A549 (cell line): ENCODE measurements at regions not wholly inside any gene's neighbourhood (a gene's known extent, or its start where the extent isn't known, plus 50 kb on each side); places are given as distances from the start of the nearest gene placed in this dataset.

Source experiments
- ATAC-seq, 2 experiments: fragments of 200-7000 bp in 1 of 2; fragments of >200 bp in 1 of 2; cut with Nextera tagmentation in 1 of 2; cut with Tn5 transposase in 1 of 2; 3 replicates each; pipeline versions ENCODE4 v1.8.0 to v1.9.1; 2018 to 2020; ENCODE audit warnings: mild to moderate bottlenecking in 1 of 2, moderate library complexity in 1 of 2
- CTCF ChIA-PET: fragments of 300-600 bp; sonication (Branson Sonifier 250); formaldehyde crosslinking; extraction: SDS; loops from one replicate; lab custom pipeline; 2021; ENCODE audit warnings: antibody characterized with exemption, inconsistent platforms; lab: Yijun Ruan, JAX
- POLR2A ChIA-PET: fragments of 350-600 bp; formaldehyde crosslinking; extraction: SDS; loops from one replicate; lab custom pipeline; 2021; ENCODE audit warnings: antibody characterized with exemption, inconsistent platforms; lab: Yijun Ruan, JAX
- DNase-seq, 2 experiments: peaks; one replicate each; pipeline versions ENCODE4 v3.0.0 to v3.0.0-alpha.2; 2011 to 2016; ENCODE audit warnings: low read depth in 1 of 2, low spot score in 1 of 2
- FAIRE-seq: peaks from 2 replicates; lab custom pipeline; 2011; peaks lifted over from hg19 to GRCh38; lab: Jason Lieb, UNC
- H3K27ac ChIP-seq, 2 experiments: fragments of >200 bp; sonication (Bioruptor Twin); formaldehyde crosslinking; 3 replicates each; pipeline ENCODE4 v1.5.1; 2016 to 2017
- H3K4me1 ChIP-seq: fragments of >200 bp; sonication (Bioruptor Twin); formaldehyde crosslinking; 3 replicates; pipeline ENCODE4 v1.6.1; 2016
- H3K4me2 ChIP-seq: fragments of >200 bp; sonication (Bioruptor Twin); formaldehyde crosslinking; 3 replicates; pipeline ENCODE4 v1.6.1; 2016
- H3K4me3 ChIP-seq: fragments of >200 bp; sonication (Bioruptor Twin); formaldehyde crosslinking; 3 replicates; pipeline ENCODE4 v1.5.1; 2016
- H3K9me3 ChIP-seq: fragments of >200 bp; sonication (Bioruptor Twin); formaldehyde crosslinking; 3 replicates; pipeline ENCODE4 v1.6.1; 2016
- BHLHE40 ChIP-seq: IDR thresholded peaks from 2 replicates; pipeline ENCODE4 v1.6.1; 2012; ENCODE audit warnings: low read depth, low read length, inconsistent platforms
- CBX2 ChIP-seq: fragments of 200-600 bp; sonication (generic); IDR thresholded peaks from 2 replicates; pipeline ENCODE4 v1.6.1; 2016; ENCODE audit warnings: low read depth, mild to moderate bottlenecking, borderline replicate concordance
- CHD4 ChIP-seq: fragments of 200-600 bp; sonication (generic); IDR thresholded peaks from 2 replicates; pipeline ENCODE4 v1.6.1; 2016; ENCODE audit warnings: antibody characterized with exemption, mild to moderate bottlenecking, borderline replicate concordance
- E2F6 ChIP-seq: IDR thresholded peaks from 2 replicates; pipeline ENCODE4 v1.6.1; 2012; ENCODE audit warnings: low read depth, borderline replicate concordance
- ELK1 ChIP-seq: fragments of 150-350 bp; IDR thresholded peaks from 2 replicates; pipeline ENCODE4 v1.6.1; 2014; ENCODE audit warnings: low read depth, mild to moderate bottlenecking, low read length
- FOSB ChIP-seq: fragments of 250-450 bp; sonication (Bioruptor Pico); IDR thresholded peaks from 2 replicates; pipeline ENCODE4 v1.5.0; 2020; ENCODE audit warnings: mild to moderate bottlenecking, moderate library complexity
- GATA3 ChIP-seq: IDR thresholded peaks from 2 replicates; pipeline ENCODE4 v1.6.1; 2012; ENCODE audit warnings: borderline replicate concordance
- HES2 ChIP-seq: fragments of >200 bp; sonication (Bioruptor Twin); formaldehyde crosslinking; IDR thresholded peaks from 2 replicates; pipeline ENCODE4 v1.6.1; 2016
- HEYL ChIP-seq: fragments of 250-450 bp; sonication (Bioruptor Pico); IDR thresholded peaks from 2 replicates; pipeline ENCODE4 v1.8.0; 2021; ENCODE audit warnings: mild to moderate bottlenecking, moderate library complexity
- JUNB ChIP-seq: fragments of >200 bp; sonication (Bioruptor Twin); formaldehyde crosslinking; IDR thresholded peaks from 2 replicates; pipeline ENCODE4 v1.6.1; 2016
- KDM1A ChIP-seq: fragments of 200-600 bp; sonication (generic); IDR thresholded peaks from 2 replicates; pipeline ENCODE4 v1.6.1; 2016; ENCODE audit warnings: low read depth, mild to moderate bottlenecking
- KDM5A ChIP-seq: fragments of 200-600 bp; sonication (generic); IDR thresholded peaks from 2 replicates; pipeline ENCODE4 v1.6.1; 2016; ENCODE audit warnings: antibody characterized with exemption, mild to moderate bottlenecking
- MAX ChIP-seq: IDR thresholded peaks from 2 replicates; pipeline ENCODE4 v1.6.1; 2012
- MYC ChIP-seq: IDR thresholded peaks from 2 replicates; pipeline ENCODE4 v1.6.1; 2012; ENCODE audit warnings: mild to moderate bottlenecking, inconsistent platforms, low read length, improper control_type of control experiment, borderline replicate concordance
- NFE2L2 ChIP-seq: fragments of 150-350 bp; conservative IDR thresholded peaks from 2 replicates; pipeline ENCODE4 v1.6.1; 2014; ENCODE audit warnings: low read length
- RAD21 ChIP-seq, 2 experiments: fragments of >200 bp in 1 of 2; sonication (Bioruptor Twin) in 1 of 2; formaldehyde crosslinking in 1 of 2; IDR thresholded peaks in 1 of 2; conservative IDR thresholded peaks in 1 of 2; 2 replicates in 1 of 2; 3 replicates in 1 of 2; pipeline ENCODE4 v1.6.1; 2012 to 2018; ENCODE audit warnings: inconsistent platforms in 1 of 2
- RCOR1 ChIP-seq: fragments of 150-350 bp; IDR thresholded peaks from 2 replicates; pipeline ENCODE4 v1.6.1; 2014; ENCODE audit warnings: antibody characterized with exemption, low read length, low read depth
- RFX5 ChIP-seq: fragments of 450-650 bp; IDR thresholded peaks from 2 replicates; pipeline ENCODE4 v1.7.1; 2014; ENCODE audit warnings: antibody characterized with exemption, mild to moderate bottlenecking, moderate library complexity
- RNF2 ChIP-seq: fragments of 200-600 bp; sonication (generic); IDR thresholded peaks from 2 replicates; pipeline ENCODE4 v1.6.1; 2016; ENCODE audit warnings: low read depth, mild to moderate bottlenecking, antibody characterized with exemption, moderate library complexity, borderline replicate concordance
- SMC3 ChIP-seq: fragments of >200 bp; sonication (Bioruptor Twin); formaldehyde crosslinking; IDR thresholded peaks from 3 replicates; pipeline ENCODE4 v1.6.1; 2018; ENCODE audit warnings: inconsistent platforms
- TP53 ChIP-seq: fragments of 250-450 bp; sonication (Bioruptor Pico); IDR thresholded peaks from 2 replicates; pipeline ENCODE4 v1.5.0; 2021; ENCODE audit warnings: mild to moderate bottlenecking, moderate library complexity
- USF2 ChIP-seq: fragments of 450-650 bp; IDR thresholded peaks from 2 replicates; pipeline ENCODE4 v1.6.1; 2014; ENCODE audit warnings: antibody characterized with exemption
- WGBS: methylation state at CpG from one replicate; pipeline ENCODE4 v1.1.6; 2017; ENCODE audit errors: missing lambda C conversion rate; 5-methylcytosine and 5-hydroxymethylcytosine counted together

- TF ChIP-seq ELK1 (no peak), BHLHE40 (no peak), E2F6 (no peak), TP53 (CRISPR knock-in tag) (no peak), RCOR1 (no peak), MYC (no peak)
These were observed 1866.9 kb upstream of the PIK3C3 start (continued) for GRCh38 chr18:40088130-40088529.

- ChIA-PET POLR2A (no interaction called here), CTCF (interaction anchor here (0.6 kb wide), 1 partner anchor 1921 kb away, joined by 3 read pairs; no protein-coding TSS in a partner anchor)
- TF ChIP-seq SMC3 (no peak), CHD4 (no peak), HES2 (no peak), RCOR1 (no peak), RFX5 (no peak), NFE2L2 (no peak), CBX2 (no peak), MAX (no peak), ELK1 (no peak), HEYL (no peak), E2F6 (no peak), RAD21 (conservative IDR thresholded peaks at IDR 0.05 in 1 of 2, IDR thresholded peaks at IDR 0.05 in 1 of 2) (no peak), GATA3 (no peak), RNF2 (no peak), BHLHE40 (no peak), KDM1A (no peak), JUNB (no peak), USF2 (no peak), FOSB (CRISPR knock-in tag) (no peak), KDM5A (no peak)
- H3K4me1 ChIP-seq: no peaks in the 10 kb centered on the region
- H3K4me2 ChIP-seq: no peak overlapping the region
- ATAC-seq (no peak), FAIRE-seq (no peak), DNase-seq (no peak)
- no peaks in the 10 kb centered on the region for H3K9me3 ChIP-seq
- no peak overlapping the region for H3K27ac ChIP-seq
- H3K4me3 ChIP-seq: no peak overlapping the region
- WGBS: 20% methylated on average over 2 of the region's 2 CpGs
These were observed 1875.2 kb upstream of the PIK3C3 start for GRCh38 chr18:40079786-40080185.
